ENCODE measurements at regions not wholly inside any gene's neighbourhood (a gene's known extent, or its start where the extent isn't known, plus 50 kb on each side); places are given as distances from the start of the nearest gene placed in this dataset.

DNA sequence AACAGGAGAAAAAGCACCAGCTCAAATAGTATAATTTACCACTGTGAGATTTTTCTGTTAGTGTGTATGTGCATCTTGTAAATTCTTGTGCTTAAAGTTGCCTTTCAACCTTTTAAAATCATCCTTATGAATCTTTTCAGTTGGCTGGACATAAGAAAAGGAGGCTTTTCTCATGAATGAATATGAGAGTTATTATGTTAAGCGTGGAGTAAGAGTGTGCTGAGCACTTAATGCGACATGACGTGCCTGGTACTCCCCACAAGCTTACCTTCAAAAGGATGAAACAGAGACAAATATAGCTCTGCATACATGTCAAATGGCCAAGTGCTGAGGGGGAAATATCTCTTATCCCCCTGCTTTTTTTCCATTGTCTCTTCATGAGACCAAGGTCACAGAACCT, 85.3 kb upstream of the ADGRL2 start:
- TF ChIP-seq, protein P1, sequence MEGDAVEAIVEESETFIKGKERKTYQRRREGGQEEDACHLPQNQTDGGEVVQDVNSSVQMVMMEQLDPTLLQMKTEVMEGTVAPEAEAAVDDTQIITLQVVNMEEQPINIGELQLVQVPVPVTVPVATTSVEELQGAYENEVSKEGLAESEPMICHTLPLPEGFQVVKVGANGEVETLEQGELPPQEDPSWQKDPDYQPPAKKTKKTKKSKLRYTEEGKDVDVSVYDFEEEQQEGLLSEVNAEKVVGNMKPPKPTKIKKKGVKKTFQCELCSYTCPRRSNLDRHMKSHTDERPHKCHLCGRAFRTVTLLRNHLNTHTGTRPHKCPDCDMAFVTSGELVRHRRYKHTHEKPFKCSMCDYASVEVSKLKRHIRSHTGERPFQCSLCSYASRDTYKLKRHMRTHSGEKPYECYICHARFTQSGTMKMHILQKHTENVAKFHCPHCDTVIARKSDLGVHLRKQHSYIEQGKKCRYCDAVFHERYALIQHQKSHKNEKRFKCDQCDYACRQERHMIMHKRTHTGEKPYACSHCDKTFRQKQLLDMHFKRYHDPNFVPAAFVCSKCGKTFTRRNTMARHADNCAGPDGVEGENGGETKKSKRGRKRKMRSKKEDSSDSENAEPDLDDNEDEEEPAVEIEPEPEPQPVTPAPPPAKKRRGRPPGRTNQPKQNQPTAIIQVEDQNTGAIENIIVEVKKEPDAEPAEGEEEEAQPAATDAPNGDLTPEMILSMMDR (conservative IDR thresholded peaks at IDR 0.05; ENCODE audit: low read length) = no peak
- TF ChIP-seq EZH2phosphoT487 (IDR thresholded peaks at IDR 0.05; ENCODE audit: borderline replicate concordance, low read depth, low read length) = no peak
